H1 (cell line): ENCODE measurements at regions not wholly inside any gene's neighbourhood (a gene's known extent, or its start where the extent isn't known, plus 50 kb on each side); places are given as distances from the start of the nearest gene placed in this dataset.

Experiments
- CTCF ChIA-PET: fragments of 300-600 bp; sonication (Branson Sonifier 250); formaldehyde crosslinking; loops from one replicate; lab custom pipeline; 2021; ENCODE audit not compliant: partially characterized antibody; lab: Charles Lee
- POLR2A ChIA-PET: fragments of 300-600 bp; sonication (Branson Sonifier 250); formaldehyde crosslinking; loops from one replicate; lab custom pipeline; 2021; ENCODE audit warnings: inconsistent platforms; ENCODE audit not compliant: partially characterized antibody; lab: Charles Lee
- DNase-seq, 2 experiments: peaks; one replicate each; pipeline versions ENCODE4 v3.0.0 to v3.0.0-alpha.2; 2010 to 2022; ENCODE audit warnings: low spot score in 2 of 2, low read depth in 1 of 2, mixed read lengths in 1 of 2
- FAIRE-seq: peaks from 2 replicates; lab custom pipeline; 2011; peaks lifted over from hg19 to GRCh38; lab: Jason Lieb, UNC
- H2AFZ ChIP-seq: 2 replicates; pipeline ENCODE4 v1.8.1; 2012; ENCODE audit warnings: low read length, inconsistent platforms
- H2AK5ac ChIP-seq: 2 replicates; pipeline ENCODE4 v1.6.1; 2013; ENCODE audit warnings: low read depth, low read length
- H2BK120ac ChIP-seq: replicated peaks from 2 replicates; pipeline ENCODE3; 2013; ENCODE audit warnings: low read depth, low read length, inconsistent platforms
- H2BK12ac ChIP-seq: 2 replicates; pipeline ENCODE4 v1.6.1; 2013; ENCODE audit warnings: low read depth, low read length
- H2BK15ac ChIP-seq: 2 replicates; pipeline ENCODE4 v1.6.1; 2013; ENCODE audit warnings: low read length
- H2BK20ac ChIP-seq: 2 replicates; pipeline ENCODE4 v1.6.1; 2013; ENCODE audit warnings: low read length
- H2BK5ac ChIP-seq: 2 replicates; pipeline ENCODE4 v1.6.1; 2013; ENCODE audit warnings: low read depth, low read length
- H3K14ac ChIP-seq: 2 replicates; pipeline ENCODE4 v1.6.1; 2013; ENCODE audit warnings: inconsistent platforms; ENCODE audit not compliant: insufficient read length
- H3K18ac ChIP-seq: 2 replicates; pipeline ENCODE4 v1.6.1; 2013; ENCODE audit warnings: low read length; ENCODE audit errors: extremely low read depth
- H3K23ac ChIP-seq: 2 replicates; pipeline ENCODE4 v1.6.1; 2013; ENCODE audit warnings: inconsistent platforms; ENCODE audit not compliant: insufficient read length
- H3K23me2 ChIP-seq: 2 replicates; pipeline ENCODE4 v1.6.1; 2013; ENCODE audit warnings: low read depth, low read length
- H3K27ac ChIP-seq: 2 replicates; pipeline ENCODE4 v1.6.1; 2011; ENCODE audit warnings: low read depth, low read length, inconsistent platforms
- H3K27me3 ChIP-seq, 4 experiments: replicated peaks in 1 of 4; 1 replicate in 1 of 4; 2 replicates in 3 of 4; pipeline versions ENCODE4 v1.6.1 to v1.8.1; 2011 to 2013; ENCODE audit warnings: low read length in 3 of 4, mild to moderate bottlenecking in 3 of 4, inconsistent platforms in 2 of 4, mixed read lengths in 2 of 4, moderate library complexity in 1 of 4; ENCODE audit not compliant: control insufficient read depth in 3 of 4, insufficient read depth in 3 of 4; ENCODE audit errors: extremely low read depth in 1 of 4
- H3K36me3 ChIP-seq, 4 experiments: 2 replicates each; pipeline versions ENCODE4 v1.6.1 to v1.8.1; 2011 to 2013; ENCODE audit warnings: mild to moderate bottlenecking in 4 of 4, low read length in 3 of 4, moderate library complexity in 2 of 4, control low read depth in 1 of 4, inconsistent platforms in 1 of 4; ENCODE audit not compliant: insufficient read depth in 4 of 4, control insufficient read depth in 2 of 4
- H3K4ac ChIP-seq: replicated peaks from 2 replicates; pipeline ENCODE3; 2013; ENCODE audit warnings: low read length, low read depth, mixed read lengths, inconsistent platforms; ENCODE audit not compliant: insufficient read length
- H3K4me1 ChIP-seq, 4 experiments: replicated peaks in 1 of 4; 1 replicate in 1 of 4; 2 replicates in 3 of 4; pipeline versions ENCODE4 v1.6.1 to v1.8.1; 2011 to 2013; ENCODE audit warnings: low read length in 3 of 4, inconsistent platforms in 2 of 4, mixed read lengths in 1 of 4; ENCODE audit not compliant: insufficient read depth in 4 of 4, control insufficient read depth in 3 of 4
- H3K4me2 ChIP-seq, 2 experiments: 2 replicates each; pipeline versions ENCODE4 v1.6.1 to v1.8.1; 2011 to 2013; ENCODE audit warnings: low read depth in 2 of 2, low read length in 2 of 2, control low read depth in 1 of 2, inconsistent platforms in 1 of 2, mild to moderate bottlenecking in 1 of 2; ENCODE audit not compliant: insufficient read depth in 1 of 2
- H3K4me3 ChIP-seq, 4 experiments: fragments of 200-600, 300-600 bp in 1 of 4; sonication (generic), shearing (Covaris generic), sonication (Bioruptor Twin) in 1 of 4; 2 replicates each; pipeline versions ENCODE4 v1.5.1 to v1.8.1; 2011 to 2016; ENCODE audit warnings: low read length in 4 of 4, low read depth in 3 of 4, control low read depth in 2 of 4, inconsistent platforms in 2 of 4, mild to moderate bottlenecking in 2 of 4, mixed read lengths in 1 of 4, moderate library complexity in 1 of 4; ENCODE audit not compliant: insufficient read depth in 2 of 4; ENCODE audit errors: extremely low read depth in 1 of 4
- H3K56ac ChIP-seq: replicated peaks from 2 replicates; pipeline ENCODE3; 2013; ENCODE audit warnings: low read depth, mild to moderate bottlenecking, mixed read lengths, low read length, inconsistent platforms; ENCODE audit not compliant: insufficient read length
- H3K79me1 ChIP-seq: 2 replicates; pipeline ENCODE4 v1.6.1; 2013; ENCODE audit warnings: low read depth, low read length, control low read depth
- H3K79me2 ChIP-seq, 2 experiments: 2 replicates each; pipeline versions ENCODE4 v1.6.1 to v1.8.1; 2012 to 2013; ENCODE audit warnings: low read length in 2 of 2, mild to moderate bottlenecking in 2 of 2, inconsistent platforms in 1 of 2; ENCODE audit not compliant: insufficient read depth in 2 of 2, control insufficient read depth in 1 of 2
- H3K9ac ChIP-seq, 4 experiments: replicated peaks in 1 of 4; 1 replicate in 1 of 4; 2 replicates in 3 of 4; pipeline versions ENCODE4 v1.6.1 to v1.8.1; 2011 to 2013; ENCODE audit warnings: low read depth in 3 of 4, low read length in 3 of 4, control low read depth in 2 of 4, mild to moderate bottlenecking in 2 of 4, moderate library complexity in 2 of 4, inconsistent platforms in 1 of 4; ENCODE audit errors: extremely low read depth in 1 of 4
- H3K9me3 ChIP-seq, 2 experiments: 2 replicates each; pipeline versions ENCODE4 v1.6.1 to v1.8.1; 2012 to 2013; ENCODE audit warnings: mild to moderate bottlenecking in 2 of 2, moderate library complexity in 2 of 2, control low read depth in 1 of 2, inconsistent platforms in 1 of 2, low read depth in 1 of 2, low read length in 1 of 2, mixed read lengths in 1 of 2; ENCODE audit not compliant: insufficient read depth in 2 of 2
- H4K20me1 ChIP-seq, 2 experiments: replicated peaks in 1 of 2; 2 replicates each; pipeline versions ENCODE3 to v1.8.1; 2011 to 2013; ENCODE audit warnings: inconsistent platforms in 2 of 2, low read length in 2 of 2, mild to moderate bottlenecking in 1 of 2; ENCODE audit not compliant: insufficient read depth in 2 of 2, control insufficient read depth in 1 of 2
- H4K5ac ChIP-seq: 2 replicates; pipeline ENCODE4 v1.6.1; 2013; ENCODE audit warnings: low read length, low read depth, mixed read lengths, inconsistent platforms; ENCODE audit not compliant: insufficient read length
- H4K8ac ChIP-seq: 2 replicates; pipeline ENCODE4 v1.8.0; 2013; ENCODE audit warnings: mild to moderate bottlenecking, moderate library complexity, low read length, inconsistent platforms; ENCODE audit not compliant: insufficient read depth; ENCODE audit errors: extremely low read depth
- H4K91ac ChIP-seq: replicated peaks from 2 replicates; pipeline ENCODE3; 2013; ENCODE audit warnings: low read length, mixed read lengths, inconsistent platforms; ENCODE audit not compliant: insufficient read length
- ATF2 ChIP-seq: IDR thresholded peaks from 2 replicates; pipeline ENCODE4 v1.6.1; 2012; ENCODE audit warnings: low read length, inconsistent platforms
- BACH1 ChIP-seq: IDR thresholded peaks from 2 replicates; pipeline ENCODE4 v1.6.1; 2012; ENCODE audit warnings: low read length, improper control_type of control experiment
- FOSL1 ChIP-seq: IDR thresholded peaks from 2 replicates; pipeline ENCODE4 v1.6.1; 2011; ENCODE audit warnings: mild to moderate bottlenecking, low read depth, low read length, moderate library complexity; ENCODE audit not compliant: insufficient read depth
- JUND ChIP-seq: IDR thresholded peaks from 2 replicates; pipeline ENCODE4 v1.6.1; 2011; ENCODE audit warnings: mild to moderate bottlenecking, improper control_type of control experiment, low read length
- KDM4A ChIP-seq: IDR thresholded peaks from one replicate; pipeline ENCODE4 v1.7.1; 2012; ENCODE audit warnings: low read depth, mild to moderate bottlenecking, moderate library complexity, low read length, inconsistent platforms; ENCODE audit not compliant: severe bottlenecking
- KDM5A ChIP-seq: fragments of 200-600 bp; IDR thresholded peaks from 2 replicates; pipeline ENCODE4 v1.7.1; 2012; ENCODE audit warnings: mild to moderate bottlenecking, low read length, inconsistent platforms, mixed read lengths
- NANOG ChIP-seq: IDR thresholded peaks from 2 replicates; pipeline ENCODE4 v1.6.1; 2011; ENCODE audit warnings: low read length, low read depth, mild to moderate bottlenecking, inconsistent platforms; ENCODE audit not compliant: insufficient read depth, poor library complexity, severe bottlenecking
- POLR2A ChIP-seq, 2 experiments: IDR thresholded peaks; 1 replicate in 1 of 2; 2 replicates in 1 of 2; pipeline ENCODE4 v1.6.1; 2011; ENCODE audit warnings: low read depth in 2 of 2, low read length in 2 of 2, mild to moderate bottlenecking in 2 of 2; ENCODE audit errors: control extremely low read depth in 1 of 2
- POLR2AphosphoS5 ChIP-seq: IDR thresholded peaks from 2 replicates; pipeline ENCODE4 v1.6.1; 2011; ENCODE audit warnings: low read depth, low read length
- SP1 ChIP-seq: IDR thresholded peaks from 2 replicates; pipeline ENCODE4 v1.6.1; 2011; ENCODE audit warnings: low read depth, low read length
- SP4 ChIP-seq: IDR thresholded peaks from 2 replicates; pipeline ENCODE4 v1.6.1; 2012; ENCODE audit warnings: low read length, inconsistent platforms
- TEAD4 ChIP-seq: IDR thresholded peaks from 2 replicates; pipeline ENCODE4 v1.6.1; 2012; ENCODE audit warnings: low read depth, low read length, inconsistent platforms, mixed read lengths
- WGBS, 2 experiments: shearing (Covaris generic) in 1 of 2; methylation state at CpG; one replicate each; pipeline versions ENCODE4 v1.1.6 to v1.1.7; 2013 to 2015; ENCODE audit warnings: low lambda C conversion rate in 2 of 2, mixed read lengths in 2 of 2, inconsistent platforms in 1 of 2, low coverage in 1 of 2, missing lambda C conversion rate in 1 of 2; ENCODE audit not compliant: insufficient replicate concordance in 2 of 2, insufficient coverage in 1 of 2, insufficient read length in 1 of 2; ENCODE audit errors: extremely low coverage in 1 of 2, missing lambda C conversion rate in 1 of 2; 5-methylcytosine and 5-hydroxymethylcytosine counted together

- Histone ChIP-seq H2BK20ac (no peak overlapping the region), H3K4me1 (peaks cover 0 to 9% (median 1%) of the 10 kb centered on the region in 4 experiments; a peak in 2 of 7 replicates), H3K79me2 (no peaks in the 10 kb centered on the region), H3K9ac (no peak overlapping the region), H3K4me3 (no peak overlapping the region), H3K56ac (no peak overlapping the region), H3K79me1 (no peaks in the 10 kb centered on the region), H3K9me3 (no peaks in the 10 kb centered on the region), H2AK5ac (no peak overlapping the region), H2BK5ac (no peak overlapping the region), H4K8ac (no peak overlapping the region), H3K23ac (no peak overlapping the region), H4K5ac (no peak overlapping the region), H4K91ac (no peak overlapping the region), H2BK120ac (no peak overlapping the region), H3K23me2 (no peaks in the 10 kb centered on the region), H2BK12ac (no peak overlapping the region), H2AFZ (no peak overlapping the region), H4K20me1 (no peaks in the 10 kb centered on the region), H3K27me3 (no peaks in the 10 kb centered on the region), H3K36me3 (no peaks in the 10 kb centered on the region), H3K4me2 (no peak overlapping the region), H2BK15ac (no peak overlapping the region), H3K4ac (no peak overlapping the region), H3K14ac (no peak overlapping the region), H3K18ac (no peak overlapping the region), H3K27ac (no peak overlapping the region)
- 98% methylated on average over 6 of the region's 6 CpGs; no CpG with 5 or more reads in 1 of the 2 experiments for WGBS, 2 experiments
- FAIRE-seq (no peak), DNase-seq (no peak)
- ChIA-PET CTCF (interaction anchor here (1.1 kb wide), 1 partner anchor 40 kb away, joined by 4 read pairs; no protein-coding TSS in a partner anchor), POLR2A (no interaction called here)
- no peak for TF ChIP-seq ATF2
- TF ChIP-seq BACH1: no peak
- no peak for TF ChIP-seq JUND
- no peak for TF ChIP-seq POLR2AphosphoS5
- TF ChIP-seq POLR2A (IDR thresholded peaks at IDR 0.05; ENCODE audit: control extremely low read depth in 1 of 2, low read depth in 2 of 2, low read length in 2 of 2): no peak
- TF ChIP-seq FOSL1: no peak
- no peak for TF ChIP-seq TEAD4
- TF ChIP-seq KDM4A: no peak
- no peak for TF ChIP-seq SP4
- no peak for TF ChIP-seq NANOG
- no peak for TF ChIP-seq SP1
- TF ChIP-seq KDM5A: no peak
Observed at GRCh38 chr10:27612551-27613035, 108.5 kb downstream of the RAB18 start.
